ENCODE measurements at regions not wholly inside any gene's neighbourhood (a gene's known extent, or its start where the extent isn't known, plus 50 kb on each side); places are given as distances from the start of the nearest gene placed in this dataset.
A peak's percentile ranks its signal among the peaks of the same experiment; 100 is the strongest.

GRCh38 chr2:236341067-236341466 is 76.9 kb upstream of the ASB18 start:
- ATAC-seq (no peak), DNase-seq (no peak)
- Histone ChIP-seq H3K27me3 (no peaks in the 10 kb centered on the region), H3K9me3 (no peaks in the 10 kb centered on the region), H3K27ac (peak overlapping the region in 6 of 10 donors; percentile 27 to 76 (median 62)), H3K4me3 (no peak overlapping the region), H3K36me3 (no peaks in the 10 kb centered on the region), H3K4me1 (peaks cover 0 to 65% (median 16%) of the 10 kb centered on the region in 9 donors)
- no peak for TF ChIP-seq CTCF (IDR thresholded peaks at IDR 0.05)
- WGBS, 2 donors: 93 to 96% methylated on average over 14 of the region's 14 CpGs
- intact Hi-C loops (cut with DNase I): loop anchor here in 3 of 10 donors (5.0 to 10.0 kb wide), 3 partner anchors 234 to 731 kb away; no protein-coding TSS in a partner anchor

- intact Hi-C loops (cut with DNase I): loop anchor here in 3 of 10 donors (2.0 to 10.0 kb wide), 4 partner anchors 233 to 731 kb away; no protein-coding TSS in a partner anchor
- peaks cover 0 to 65% (median 16%) of the 10 kb centered on the region in 9 donors for H3K4me1 ChIP-seq
- DNase-seq (peak in 1 of 2 donors; percentile 33), ATAC-seq (peak; percentile 22 to 73 (median 43))
- H3K27me3 ChIP-seq: no peaks in the 10 kb centered on the region
- H3K36me3 ChIP-seq: no peaks in the 10 kb centered on the region
- TF ChIP-seq CTCF (IDR thresholded peaks at IDR 0.05): no peak
- 68 to 69% methylated on average over 14 of the region's 14 CpGs for WGBS, 2 donors
- no peak overlapping the region for H3K4me3 ChIP-seq
- H3K9me3 ChIP-seq: no peaks in the 10 kb centered on the region
- H3K27ac ChIP-seq: peak overlapping the region in 8 of 10 donors; percentile 22 to 76 (median 52)
These were observed 77.5 kb upstream of the ASB18 start for GRCh38 chr2:236341721-236342120.

- Histone ChIP-seq H3K4me1 (peaks cover 0 to 61% (median 16%) of the 10 kb centered on the region in 9 donors), H3K36me3 (no peaks in the 10 kb centered on the region), H3K4me3 (no peak overlapping the region), H3K9me3 (no peaks in the 10 kb centered on the region), H3K27ac (peak overlapping the region in 5 of 10 donors; percentile 22 to 76 (median 60)), H3K27me3 (no peaks in the 10 kb centered on the region)
- intact Hi-C loops (cut with DNase I): loop anchor here in 3 of 10 donors (2.0 to 10.0 kb wide), 4 partner anchors 232 to 730 kb away; no protein-coding TSS in a partner anchor
- TF ChIP-seq CTCF (IDR thresholded peaks at IDR 0.05): no peak
- ATAC-seq (peak in 2 of 8 donors; percentile 19 to 31), DNase-seq (no peak)
- WGBS, 2 donors: 82 to 91% methylated on average over 10 of the region's 10 CpGs
These were observed 78.3 kb upstream of the ASB18 start for GRCh38 chr2:236342507-236342906.

GRCh38 chr2:236342951-236343350 is 78.7 kb upstream of the ASB18 start:
- 93 to 96% methylated on average over 12 of the region's 12 CpGs for WGBS, 2 donors
- ATAC-seq: no peak
- intact Hi-C loops (cut with DNase I): loop anchor here in 3 of 10 donors (2.0 to 10.0 kb wide), 4 partner anchors 232 to 729 kb away; no protein-coding TSS in a partner anchor
- TF ChIP-seq CTCF (IDR thresholded peaks at IDR 0.05): no peak
- DNase-seq: no peak
- Histone ChIP-seq H3K4me3 (no peak overlapping the region), H3K9me3 (no peaks in the 10 kb centered on the region), H3K4me1 (peaks cover 0 to 56% (median 16%) of the 10 kb centered on the region in 9 donors), H3K27me3 (no peaks in the 10 kb centered on the region), H3K36me3 (no peaks in the 10 kb centered on the region), H3K27ac (peak overlapping the region in 1 of 10 donors; percentile 76)
